Naive B cell (primary cell): ENCODE measurements at regions not wholly inside any gene's neighbourhood (a gene's known extent, or its start where the extent isn't known, plus 50 kb on each side); places are given as distances from the start of the nearest gene placed in this dataset.

ENCODE experiments used
- ATAC-seq, 2 donors: fragments of 150-1000 bp; cut with Tn5 transposase; 2 replicates each; pipeline ENCODE4 v1.10.0; 2021; ENCODE audit warnings: low read depth in 2 of 2, mild to moderate bottlenecking in 2 of 2, moderate library complexity in 2 of 2
- DNase-seq: peaks from one replicate; pipeline ENCODE4 v3.0.0; 2022
- H3K27ac Mint-ChIP-seq, 6 donors: one replicate each; pipeline ENCODE4 v1.8.0; 2020 to 2022; ENCODE audit warnings: mild to moderate bottlenecking in 6 of 6, mixed read lengths in 6 of 6, moderate library complexity in 5 of 6, inconsistent platforms in 2 of 6
- H3K27me3 Mint-ChIP-seq, 3 donors: one replicate each; pipeline ENCODE4 v1.8.0; 2021 to 2022; ENCODE audit warnings: mixed read lengths in 3 of 3, mild to moderate bottlenecking in 1 of 3
- H3K36me3 Mint-ChIP-seq, 2 donors: one replicate each; pipeline ENCODE4 v1.8.0; 2020 to 2022; ENCODE audit warnings: mixed read lengths in 2 of 2, inconsistent platforms in 1 of 2, mild to moderate bottlenecking in 1 of 2
- H3K4me1 Mint-ChIP-seq, 3 donors: one replicate each; pipeline ENCODE4 v1.8.0; 2020 to 2022; ENCODE audit warnings: mixed read lengths in 3 of 3, inconsistent platforms in 1 of 3, mild to moderate bottlenecking in 1 of 3, moderate library complexity in 1 of 3
- H3K4me3 Mint-ChIP-seq, 8 donors: one replicate each; pipeline ENCODE4 v1.8.0; 2020 to 2022; ENCODE audit warnings: mild to moderate bottlenecking in 8 of 8, mixed read lengths in 8 of 8, moderate library complexity in 8 of 8, inconsistent platforms in 2 of 8
- H3K9me3 Mint-ChIP-seq, 7 donors: one replicate each; pipeline ENCODE4 v1.8.0; 2020 to 2022; ENCODE audit warnings: mixed read lengths in 7 of 7, mild to moderate bottlenecking in 5 of 7, inconsistent platforms in 2 of 7, moderate library complexity in 1 of 7

DNA sequence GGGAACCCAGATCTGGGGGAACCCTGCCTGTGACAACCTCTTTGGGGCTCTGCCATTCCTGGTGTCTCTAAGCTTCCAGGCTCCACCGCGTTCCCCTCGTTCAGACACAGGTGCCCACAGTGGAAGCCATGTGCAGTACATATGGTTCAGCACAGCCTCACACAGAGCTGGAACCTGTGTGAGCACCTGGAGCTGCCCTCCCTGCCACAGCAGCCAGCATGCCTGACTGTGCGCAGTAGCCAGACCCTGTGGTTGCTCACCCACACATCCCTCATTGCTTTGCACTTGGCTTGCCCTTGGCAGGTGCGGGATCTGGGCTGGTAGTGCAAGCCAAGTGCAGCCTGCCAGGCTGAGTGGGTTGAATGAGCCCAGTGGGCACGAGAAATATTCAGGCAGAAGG, 814.2 kb downstream of the PDHA2 start:
- no peaks in the 10 kb centered on the region for H3K27me3 Mint-ChIP-seq
- no peak for ATAC-seq
- no peaks in the 10 kb centered on the region for H3K36me3 Mint-ChIP-seq
- no peaks in the 10 kb centered on the region for H3K4me1 Mint-ChIP-seq
- H3K27ac Mint-ChIP-seq, result no peak overlapping the region
- DNase-seq, result no peak
- peaks cover 0 to 7% (median 0%) of the 10 kb centered on the region in 7 donors for H3K9me3 Mint-ChIP-seq
- H3K4me3 Mint-ChIP-seq, result no peak overlapping the region

DNA sequence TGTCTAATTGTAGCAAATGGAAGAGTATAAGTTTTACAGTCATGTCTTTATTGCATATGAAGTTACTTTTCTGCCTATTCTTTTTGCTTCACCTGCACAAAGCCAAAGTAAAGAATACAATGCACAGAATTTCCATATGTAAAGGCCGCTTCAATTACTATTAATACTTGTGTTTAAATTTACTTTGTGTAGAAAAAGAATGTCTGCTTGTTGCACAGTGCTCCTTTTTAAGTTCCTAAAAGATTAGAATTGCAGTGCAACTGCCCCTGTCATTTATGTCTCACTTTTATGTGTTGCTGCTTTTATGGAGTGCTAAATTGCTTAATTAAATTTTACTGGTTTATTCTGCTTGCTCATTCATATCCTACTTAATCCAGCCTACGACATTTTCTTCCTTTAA, 830.5 kb downstream of the PDHA2 start:
- Mint-ChIP-seq H3K4me1 (no peaks in the 10 kb centered on the region), H3K27ac (no peak overlapping the region), H3K27me3 (no peaks in the 10 kb centered on the region), H3K9me3 (peaks cover 0 to 14% (median 5%) of the 10 kb centered on the region in 7 donors), H3K4me3 (no peak overlapping the region), H3K36me3 (no peaks in the 10 kb centered on the region)
- DNase-seq, result no peak
- no peak for ATAC-seq

DNA sequence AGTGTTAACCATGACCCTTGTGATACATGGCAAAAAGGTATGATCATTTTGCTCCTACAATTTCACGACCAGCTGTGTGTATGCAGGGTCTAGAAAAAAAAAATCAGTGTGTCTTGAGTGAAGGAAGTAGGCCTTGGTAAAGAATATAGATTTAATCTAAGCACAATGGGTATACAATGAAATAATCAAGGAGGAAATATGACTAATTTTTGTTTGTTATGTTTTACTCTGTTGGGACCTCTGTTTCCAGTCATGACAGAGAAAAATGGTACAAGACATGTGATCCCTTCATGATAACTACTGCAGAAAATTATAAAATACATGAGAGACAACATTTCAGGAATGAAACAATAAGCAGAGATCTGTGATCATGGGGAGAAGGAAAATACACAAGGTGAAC, 835.5 kb downstream of the PDHA2 start:
- no peaks in the 10 kb centered on the region for H3K4me1 Mint-ChIP-seq
- DNase-seq (no peak), ATAC-seq (no peak)
- H3K27ac Mint-ChIP-seq, result no peak overlapping the region
- no peaks in the 10 kb centered on the region for H3K36me3 Mint-ChIP-seq
- peaks cover 0 to 6% (median 2%) of the 10 kb centered on the region in 7 donors for H3K9me3 Mint-ChIP-seq
- H3K4me3 Mint-ChIP-seq, result no peak overlapping the region
- H3K27me3 Mint-ChIP-seq, result no peaks in the 10 kb centered on the region

DNA sequence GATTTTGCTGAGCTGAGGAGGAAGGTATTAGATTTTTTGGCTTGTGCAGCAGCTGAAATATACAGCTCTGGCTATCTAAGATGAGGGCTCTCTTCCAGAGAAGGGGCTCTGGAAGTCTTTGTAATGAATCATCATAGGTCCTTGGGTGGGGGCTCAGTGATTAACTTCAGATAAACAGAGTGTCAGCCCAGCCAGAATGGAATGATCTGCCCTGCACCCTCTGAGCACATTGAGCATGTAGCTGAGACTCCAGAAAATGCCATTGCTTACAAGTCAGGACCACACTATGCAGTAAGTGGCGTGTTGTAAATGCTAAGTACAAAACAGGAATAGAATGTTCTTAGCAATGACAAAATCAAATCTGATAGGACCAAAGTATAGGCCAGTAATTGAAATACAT, 836.0 kb downstream of the PDHA2 start:
- Mint-ChIP-seq H3K9me3 (peaks cover 0 to 6% (median 2%) of the 10 kb centered on the region in 7 donors), H3K4me1 (no peaks in the 10 kb centered on the region), H3K4me3 (no peak overlapping the region), H3K27me3 (no peaks in the 10 kb centered on the region), H3K27ac (no peak overlapping the region), H3K36me3 (no peaks in the 10 kb centered on the region)
- no peak for DNase-seq
- no peak for ATAC-seq

DNA sequence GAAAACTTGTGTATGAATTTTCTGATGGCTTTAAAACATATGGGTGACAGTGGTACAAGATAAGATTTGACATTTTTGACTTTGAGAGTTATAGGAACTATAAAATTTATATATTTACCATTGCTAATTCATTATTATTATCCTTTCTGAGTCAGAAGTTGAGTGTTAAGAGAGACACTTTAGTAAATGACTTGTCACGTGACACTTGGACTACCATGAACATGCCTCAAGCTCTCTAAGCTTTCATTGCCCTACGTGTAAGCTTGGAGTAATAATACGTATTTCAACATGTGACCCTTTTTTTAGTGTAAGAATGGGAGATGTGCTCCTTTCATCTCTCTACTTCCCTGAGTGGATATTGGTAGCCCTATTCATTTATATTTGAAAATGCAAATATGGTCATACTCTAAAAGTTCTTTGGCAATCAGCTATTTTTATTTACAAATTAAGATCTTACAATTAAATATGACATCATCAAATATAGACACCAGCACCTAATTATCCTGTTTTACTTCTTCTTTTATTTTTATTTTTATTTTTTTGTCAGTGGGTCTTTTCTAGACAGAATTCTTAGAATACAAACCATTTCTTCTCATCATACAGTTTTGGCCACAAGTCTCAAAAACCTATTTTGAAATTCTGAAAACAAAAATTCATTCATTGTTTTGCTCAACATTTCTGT, 837.0 kb downstream of the PDHA2 start:
- no peak overlapping the region for H3K27ac Mint-ChIP-seq
- peaks cover 0 to 6% (median 2%) of the 10 kb centered on the region in 7 donors for H3K9me3 Mint-ChIP-seq
- no peak overlapping the region for H3K4me3 Mint-ChIP-seq
- no peaks in the 10 kb centered on the region for H3K36me3 Mint-ChIP-seq
- ATAC-seq (no peak), DNase-seq (no peak)
- no peaks in the 10 kb centered on the region for H3K4me1 Mint-ChIP-seq
- H3K27me3 Mint-ChIP-seq, result no peaks in the 10 kb centered on the region

DNA sequence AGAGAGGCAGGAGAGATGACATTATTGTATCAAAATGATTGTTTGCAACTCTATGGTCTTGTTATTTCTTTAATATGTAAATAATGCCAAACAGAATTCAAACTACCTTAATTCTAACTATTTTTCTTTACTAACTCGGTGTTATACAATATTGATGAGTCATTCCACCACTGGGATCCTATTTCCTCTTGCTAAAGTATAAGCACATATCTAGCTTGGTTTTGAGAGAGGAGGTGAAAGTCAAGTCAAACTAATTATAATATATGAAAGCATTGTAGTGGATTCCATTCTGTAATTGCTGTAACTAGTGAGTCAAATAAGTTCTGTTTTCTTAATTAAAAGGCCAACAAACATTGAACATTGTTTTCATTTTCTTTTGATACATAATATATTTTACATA, 837.6 kb downstream of the PDHA2 start:
- Mint-ChIP-seq H3K9me3 (peaks cover 0 to 6% (median 2%) of the 10 kb centered on the region in 7 donors), H3K27ac (no peak overlapping the region), H3K4me1 (no peaks in the 10 kb centered on the region), H3K36me3 (no peaks in the 10 kb centered on the region), H3K4me3 (no peak overlapping the region), H3K27me3 (no peaks in the 10 kb centered on the region)
- ATAC-seq, result no peak
- no peak for DNase-seq

DNA sequence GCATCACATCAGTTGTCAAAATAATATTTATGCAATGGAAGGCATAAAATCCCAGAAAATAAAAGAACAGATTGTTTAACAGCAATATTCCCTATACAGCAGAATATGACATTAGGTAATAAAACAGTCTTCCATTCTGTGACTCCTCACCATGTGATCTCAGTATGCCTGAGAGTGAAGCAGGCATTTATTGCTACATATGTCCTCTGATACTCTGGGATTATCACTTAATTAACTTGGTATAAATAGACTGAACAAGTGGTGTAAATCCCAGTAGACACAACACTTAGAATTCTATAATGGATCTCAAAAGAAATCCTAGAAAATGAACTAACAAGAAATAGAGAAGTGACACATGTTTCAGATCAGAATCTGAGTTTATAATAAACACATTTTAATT, 841.3 kb downstream of the PDHA2 start:
- Mint-ChIP-seq H3K27ac (no peak overlapping the region), H3K4me1 (no peaks in the 10 kb centered on the region), H3K4me3 (no peak overlapping the region), H3K9me3 (peaks cover 0 to 11% (median 3%) of the 10 kb centered on the region in 7 donors), H3K36me3 (no peaks in the 10 kb centered on the region), H3K27me3 (no peaks in the 10 kb centered on the region)
- ATAC-seq (no peak), DNase-seq (no peak)

DNA sequence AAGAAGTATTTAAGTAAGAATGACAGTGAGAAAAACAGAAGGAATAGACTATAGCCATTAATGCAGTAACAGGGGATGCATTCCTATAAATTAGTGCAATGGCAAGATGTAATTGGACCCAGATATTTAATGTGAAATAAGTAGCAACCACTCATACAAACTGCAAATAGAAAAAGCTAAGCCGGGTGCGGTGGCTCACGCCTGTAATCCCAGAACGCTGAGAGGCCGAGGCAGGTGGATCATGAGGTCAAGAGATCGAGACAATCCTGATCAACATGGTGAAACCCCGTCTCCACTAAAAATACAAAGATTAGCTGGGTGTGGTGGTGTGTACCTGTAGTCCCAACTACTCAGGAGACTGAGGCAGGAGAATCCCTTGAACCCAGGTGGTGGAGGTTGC, 845.8 kb downstream of the PDHA2 start:
- Mint-ChIP-seq H3K4me3 (no peak overlapping the region), H3K9me3 (peaks cover 0 to 9% (median 3%) of the 10 kb centered on the region in 7 donors), H3K27me3 (no peaks in the 10 kb centered on the region), H3K36me3 (no peaks in the 10 kb centered on the region), H3K4me1 (no peaks in the 10 kb centered on the region), H3K27ac (no peak overlapping the region)
- DNase-seq (no peak), ATAC-seq (no peak)

DNA sequence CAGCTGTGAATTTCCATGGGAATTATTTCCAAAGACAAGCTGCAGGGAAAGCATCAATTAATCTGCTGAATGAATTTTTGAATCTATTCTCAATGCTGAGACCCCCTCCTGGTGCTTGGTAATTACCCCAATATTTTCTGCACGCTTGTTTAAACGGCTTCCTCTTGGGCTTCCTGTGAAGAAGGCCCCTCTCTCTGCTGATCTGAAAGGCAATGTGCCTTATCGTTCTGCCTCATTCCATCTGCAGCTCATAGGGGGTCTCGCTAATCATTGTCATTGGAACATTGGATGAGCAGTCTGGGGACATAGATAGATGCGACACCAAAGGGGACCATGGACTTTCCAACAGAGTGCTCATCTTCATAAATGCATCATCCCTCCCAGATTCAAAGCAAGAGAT, 851.6 kb downstream of the PDHA2 start:
- H3K4me3 Mint-ChIP-seq, result no peak overlapping the region
- peaks cover 0 to 8% (median 6%) of the 10 kb centered on the region in 7 donors for H3K9me3 Mint-ChIP-seq
- no peak for ATAC-seq
- no peak overlapping the region for H3K27ac Mint-ChIP-seq
- no peaks in the 10 kb centered on the region for H3K27me3 Mint-ChIP-seq
- no peak for DNase-seq
- no peaks in the 10 kb centered on the region for H3K4me1 Mint-ChIP-seq
- H3K36me3 Mint-ChIP-seq, result no peaks in the 10 kb centered on the region

DNA sequence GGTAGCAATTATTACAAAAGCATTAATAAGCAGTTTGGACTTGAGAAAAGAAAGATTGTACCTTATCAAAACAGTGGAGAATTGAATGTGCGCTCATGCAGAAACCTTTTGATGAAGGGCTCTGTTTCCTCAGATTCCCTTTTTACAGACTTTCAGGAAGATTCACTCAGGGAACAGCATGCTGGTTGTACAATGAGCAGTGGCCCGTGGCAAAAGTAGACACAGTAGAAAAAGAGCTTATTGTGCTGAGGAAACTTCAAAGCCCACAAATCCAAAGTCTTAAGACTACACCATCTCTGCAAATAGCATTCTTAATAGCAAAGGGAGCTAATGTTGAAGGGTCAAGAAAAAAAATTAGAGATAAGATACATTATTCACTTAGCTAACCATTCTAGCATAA, 858.9 kb downstream of the PDHA2 start:
- ATAC-seq, result no peak
- Mint-ChIP-seq H3K4me3 (no peak overlapping the region), H3K27me3 (no peaks in the 10 kb centered on the region), H3K27ac (no peak overlapping the region), H3K36me3 (no peaks in the 10 kb centered on the region), H3K9me3 (peaks cover 0 to 6% (median 0%) of the 10 kb centered on the region in 7 donors), H3K4me1 (no peaks in the 10 kb centered on the region)
- DNase-seq, result no peak

DNA sequence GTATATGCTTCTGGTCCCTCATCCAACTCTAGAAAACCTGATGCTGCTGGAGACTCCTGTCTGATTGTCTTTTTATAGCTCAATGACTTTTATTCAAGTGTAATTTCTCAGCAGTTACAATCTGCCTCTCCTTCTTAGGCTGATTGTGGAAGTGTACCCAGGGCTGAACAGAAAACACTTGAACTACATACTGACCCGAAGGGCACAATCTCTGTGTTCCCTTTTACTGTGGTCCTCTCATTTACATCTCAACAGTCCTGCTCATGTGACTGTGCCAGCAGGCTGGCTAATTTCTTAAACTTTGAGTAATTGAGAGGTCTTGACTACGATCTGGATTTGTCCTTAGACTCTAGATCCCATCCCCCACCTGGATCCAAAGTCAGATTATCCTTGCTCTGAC, 863.4 kb downstream of the PDHA2 start:
- Mint-ChIP-seq H3K27ac (no peak overlapping the region), H3K4me3 (no peak overlapping the region), H3K9me3 (peaks cover 0 to 7% (median 0%) of the 10 kb centered on the region in 7 donors)

DNA sequence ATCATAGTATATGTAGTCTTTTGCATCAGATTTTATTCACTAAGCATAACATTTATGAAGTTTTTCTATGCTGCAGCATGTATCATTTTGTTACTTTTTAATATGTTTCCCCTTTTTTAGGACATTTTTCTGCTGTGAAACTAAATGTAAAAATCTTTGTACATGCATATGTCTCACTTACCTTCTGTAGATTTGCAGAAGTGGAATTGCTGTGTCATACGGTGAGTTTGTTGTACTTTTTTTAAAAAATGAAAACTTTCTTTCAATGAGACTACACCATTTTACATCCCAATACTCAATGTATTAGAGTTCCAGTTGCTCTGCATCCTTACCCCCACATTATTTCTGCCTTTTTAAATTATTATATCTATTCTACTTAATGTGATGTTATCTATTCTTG, 868.9 kb downstream of the PDHA2 start:
- Mint-ChIP-seq H3K27me3 (no peaks in the 10 kb centered on the region), H3K4me1 (no peaks in the 10 kb centered on the region), H3K9me3 (peaks cover 0 to 7% (median 0%) of the 10 kb centered on the region in 7 donors), H3K36me3 (no peaks in the 10 kb centered on the region), H3K27ac (no peak overlapping the region), H3K4me3 (no peak overlapping the region)
- DNase-seq (no peak), ATAC-seq (no peak)

More for the DNA sequence above, 863.4 kb downstream of the PDHA2 start:
- ATAC-seq (no peak), DNase-seq (no peak)
- H3K27me3 Mint-ChIP-seq, result no peaks in the 10 kb centered on the region
- H3K36me3 Mint-ChIP-seq, result no peaks in the 10 kb centered on the region
- no peaks in the 10 kb centered on the region for H3K4me1 Mint-ChIP-seq

DNA sequence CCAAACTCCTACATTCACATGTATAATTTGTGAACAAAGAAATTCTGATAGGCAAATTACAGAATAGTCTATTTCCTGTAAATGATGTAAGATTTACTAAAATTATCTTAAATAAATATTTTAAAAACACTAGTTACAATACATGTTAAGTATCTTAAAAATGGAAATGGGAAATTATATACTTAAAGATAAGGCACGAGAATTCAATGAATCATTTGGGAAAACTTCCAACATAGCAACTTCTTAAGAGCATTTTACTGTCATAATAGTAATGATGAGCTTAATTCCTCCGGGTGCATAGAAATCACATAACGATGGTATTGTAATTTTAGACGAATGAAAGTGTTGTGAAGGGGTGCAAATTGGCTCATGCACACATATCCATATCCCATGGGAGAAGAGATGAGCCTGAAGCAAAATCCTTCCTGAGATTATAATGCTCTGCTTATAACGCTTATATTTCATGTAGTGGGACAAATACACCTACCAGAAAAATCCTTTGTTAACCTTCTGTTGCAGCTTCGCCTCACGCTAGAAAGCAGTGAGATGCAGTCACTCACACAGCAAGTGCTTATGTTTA, 873.5 kb downstream of the PDHA2 start:
- Mint-ChIP-seq H3K27me3 (no peaks in the 10 kb centered on the region), H3K4me3 (no peak overlapping the region), H3K9me3 (peaks cover 0 to 5% (median 1%) of the 10 kb centered on the region in 7 donors), H3K36me3 (no peaks in the 10 kb centered on the region), H3K27ac (no peak overlapping the region), H3K4me1 (no peaks in the 10 kb centered on the region)
- no peak for ATAC-seq
- no peak for DNase-seq

DNA sequence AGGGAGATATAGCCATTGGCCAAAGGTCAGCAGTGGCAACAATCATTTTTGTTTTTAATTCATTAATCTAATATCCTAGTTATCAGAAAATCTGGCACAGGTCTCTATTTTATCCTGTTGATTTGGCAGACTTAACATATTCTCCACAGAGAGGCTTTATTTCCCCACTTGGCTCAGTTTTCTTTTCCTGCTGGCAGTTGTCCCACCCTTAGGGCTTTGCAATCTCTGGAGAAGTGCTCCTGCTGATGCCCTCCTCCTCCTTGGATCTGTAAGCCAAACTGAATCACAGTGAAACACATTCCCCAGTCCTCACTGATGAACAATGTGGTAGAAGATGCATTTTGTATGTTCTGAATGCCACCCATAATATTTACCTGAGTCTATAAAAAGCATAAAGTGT, 889.7 kb downstream of the PDHA2 start:
- H3K27ac Mint-ChIP-seq, result no peak overlapping the region

More for the DNA sequence above, 889.7 kb downstream of the PDHA2 start:
- no peak for DNase-seq
- Mint-ChIP-seq H3K27me3 (no peaks in the 10 kb centered on the region), H3K4me3 (peak overlapping the region in 1 of 8 donors; percentile 74), H3K4me1 (no peaks in the 10 kb centered on the region), H3K9me3 (peaks cover 3 to 11% (median 6%) of the 10 kb centered on the region in 7 donors), H3K36me3 (no peaks in the 10 kb centered on the region)
- ATAC-seq, result no peak
